Stomach smooth muscle (tissue), 2 donors: ENCODE measurements at regions not wholly inside any gene's neighbourhood (a gene's known extent, or its start where the extent isn't known, plus 50 kb on each side); places are given as distances from the start of the nearest gene placed in this dataset.

Experiments
- H3K27ac ChIP-seq: one replicate; pipeline ENCODE4 v1.7.0; 2013; ENCODE audit warnings: mild to moderate bottlenecking, low read length, inconsistent platforms
- H3K27me3 ChIP-seq, 2 donors: one replicate each; pipeline ENCODE4 v1.7.0; 2013; ENCODE audit warnings: low read length in 2 of 2; ENCODE audit not compliant: insufficient read depth in 2 of 2, control insufficient read depth in 1 of 2
- H3K36me3 ChIP-seq, 2 donors: one replicate each; pipeline ENCODE4 v1.7.0; 2013; ENCODE audit warnings: low read length in 2 of 2; ENCODE audit not compliant: control insufficient read depth in 2 of 2, insufficient read depth in 2 of 2
- H3K4me1 ChIP-seq: one replicate; pipeline ENCODE4 v1.7.0; 2013; ENCODE audit warnings: low read length; ENCODE audit not compliant: control insufficient read depth, insufficient read depth
- H3K4me3 ChIP-seq, 2 donors: one replicate each; pipeline ENCODE4 v1.7.0; 2013; ENCODE audit warnings: low read length in 2 of 2
- H3K9ac ChIP-seq, 2 donors: one replicate each; pipeline ENCODE4 v1.7.0; 2013; ENCODE audit warnings: low read length in 2 of 2, mild to moderate bottlenecking in 1 of 2
- H3K9me3 ChIP-seq, 2 donors: one replicate each; pipeline ENCODE4 v1.7.0; 2013; ENCODE audit warnings: low read length in 2 of 2; ENCODE audit not compliant: control insufficient read depth in 2 of 2
- donor health status: healthy.
- donor health status: Pancreatic carcinoma.

DNA sequence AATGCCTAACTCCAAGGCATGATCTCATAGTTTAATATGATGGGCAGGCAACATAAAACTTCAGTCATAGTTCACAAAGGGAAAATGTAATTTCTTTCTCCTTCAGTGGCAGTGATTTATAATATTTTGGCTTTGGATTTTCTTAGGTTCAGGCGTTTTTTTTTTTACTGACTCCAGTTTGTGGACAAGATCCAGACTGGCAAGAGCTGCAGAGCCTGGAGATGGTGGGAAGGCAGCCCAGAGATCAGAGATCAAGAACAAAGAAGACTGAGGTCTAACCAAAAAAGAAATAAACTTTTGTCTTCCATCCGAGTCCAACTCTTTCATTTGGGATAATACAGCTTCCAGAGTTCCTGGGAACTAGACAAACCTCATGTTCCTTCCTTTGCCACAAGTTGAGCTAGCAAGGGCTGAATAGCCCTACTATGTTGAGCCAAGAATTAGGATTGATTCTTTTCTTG lies 215.3 kb upstream of the SETBP1 start:
- H3K9me3 ChIP-seq, result no peaks in the 10 kb centered on the region
- H3K9ac ChIP-seq, result no peak overlapping the region
- H3K27ac ChIP-seq, result no peak overlapping the region

DNA sequence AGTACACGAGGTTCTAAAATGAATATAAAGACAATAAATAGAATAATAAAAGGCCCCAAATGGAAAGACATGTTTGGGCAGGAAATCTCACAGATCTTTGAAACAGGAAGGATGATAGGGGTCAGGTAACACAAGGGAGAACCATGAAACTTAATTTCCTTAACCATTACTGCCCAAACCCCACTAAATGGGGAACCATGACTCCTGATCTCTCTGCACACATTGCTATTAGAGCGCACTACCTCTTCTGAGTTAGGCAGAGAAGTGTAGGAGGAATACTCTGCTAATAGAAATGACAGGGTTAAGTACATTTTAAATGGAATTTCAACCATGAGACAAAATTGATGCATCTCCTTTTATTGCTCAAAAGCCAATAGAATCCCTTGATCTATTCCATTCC lies 213.7 kb upstream of the SETBP1 start:
- Histone ChIP-seq H3K9me3 (no peaks in the 10 kb centered on the region), H3K4me3 (no peak overlapping the region), H3K4me1 (peaks cover 4% of the 10 kb centered on the region), H3K27ac (no peak overlapping the region), H3K27me3 (no peaks in the 10 kb centered on the region), H3K9ac (no peak overlapping the region), H3K36me3 (no peaks in the 10 kb centered on the region)

More for the DNA sequence above, 215.3 kb upstream of the SETBP1 start:
- Histone ChIP-seq H3K27me3 (no peaks in the 10 kb centered on the region), H3K4me3 (no peak overlapping the region), H3K36me3 (no peaks in the 10 kb centered on the region), H3K4me1 (peaks cover 4% of the 10 kb centered on the region)

GRCh38 chr18:44467718-44468117 lies 213.0 kb upstream of the SETBP1 start:
- H3K4me3 ChIP-seq, result no peak overlapping the region
- H3K36me3 ChIP-seq, result no peaks in the 10 kb centered on the region
- H3K27me3 ChIP-seq, result no peaks in the 10 kb centered on the region
- H3K9me3 ChIP-seq, result no peaks in the 10 kb centered on the region
- no peak overlapping the region for H3K9ac ChIP-seq
- H3K4me1 ChIP-seq, result peaks cover 4% of the 10 kb centered on the region
- H3K27ac ChIP-seq, result no peak overlapping the region

DNA sequence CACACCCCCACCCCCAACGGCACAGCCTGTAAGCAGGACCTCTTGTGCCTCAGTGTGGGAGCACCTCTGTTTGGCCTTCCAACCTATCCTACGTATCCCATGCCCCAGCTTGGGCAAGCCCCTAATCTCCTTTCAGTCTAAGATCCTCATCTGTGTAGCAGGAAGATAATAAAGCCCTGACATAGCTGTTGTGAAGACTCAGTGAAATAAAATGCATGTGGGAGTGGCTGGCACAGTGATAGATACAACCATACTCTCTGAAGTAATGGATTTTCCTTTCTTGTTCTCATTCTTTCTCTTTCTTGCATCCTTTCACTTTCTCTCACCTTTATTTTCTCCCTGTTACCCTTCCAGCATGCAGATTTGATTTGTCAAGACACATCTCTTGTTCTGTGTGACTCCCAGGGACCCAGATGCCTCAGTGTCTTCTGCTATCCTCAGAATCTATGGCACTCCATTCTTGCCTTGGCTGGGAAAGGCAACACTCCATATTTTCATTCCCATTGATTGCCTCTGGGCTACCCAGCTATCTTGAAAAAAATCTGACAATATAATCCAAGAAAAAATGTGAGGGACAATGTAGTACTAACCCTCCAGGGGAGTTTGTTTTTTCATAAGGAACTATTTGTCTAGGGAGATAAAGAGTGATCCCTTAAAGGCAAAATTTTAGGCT lies 207.2 kb upstream of the SETBP1 start:
- H3K27me3 ChIP-seq, result no peaks in the 10 kb centered on the region

GRCh38 chr18:44474067-44474411 lies 206.6 kb upstream of the SETBP1 start:
- no peak overlapping the region for H3K27ac ChIP-seq
- H3K4me1 ChIP-seq, result no peaks in the 10 kb centered on the region

More for the DNA sequence above, 207.2 kb upstream of the SETBP1 start:
- Histone ChIP-seq H3K9ac (no peak overlapping the region), H3K27ac (no peak overlapping the region), H3K4me3 (no peak overlapping the region), H3K9me3 (no peaks in the 10 kb centered on the region), H3K4me1 (no peaks in the 10 kb centered on the region), H3K36me3 (no peaks in the 10 kb centered on the region)

GRCh38 chr18:44474591-44474990 lies 206.1 kb upstream of the SETBP1 start:
- Histone ChIP-seq H3K36me3 (no peaks in the 10 kb centered on the region), H3K9me3 (peaks cover 0 to 2% of the 10 kb centered on the region in 2 donors), H3K27ac (no peak overlapping the region), H3K9ac (no peak overlapping the region), H3K4me1 (no peaks in the 10 kb centered on the region), H3K27me3 (no peaks in the 10 kb centered on the region), H3K4me3 (no peak overlapping the region)

More at GRCh38 chr18:44474067-44474411, 206.6 kb upstream of the SETBP1 start:
- H3K9ac ChIP-seq, result no peak overlapping the region
- H3K4me3 ChIP-seq, result no peak overlapping the region
- H3K27me3 ChIP-seq, result no peaks in the 10 kb centered on the region
- no peaks in the 10 kb centered on the region for H3K9me3 ChIP-seq
- no peaks in the 10 kb centered on the region for H3K36me3 ChIP-seq

DNA sequence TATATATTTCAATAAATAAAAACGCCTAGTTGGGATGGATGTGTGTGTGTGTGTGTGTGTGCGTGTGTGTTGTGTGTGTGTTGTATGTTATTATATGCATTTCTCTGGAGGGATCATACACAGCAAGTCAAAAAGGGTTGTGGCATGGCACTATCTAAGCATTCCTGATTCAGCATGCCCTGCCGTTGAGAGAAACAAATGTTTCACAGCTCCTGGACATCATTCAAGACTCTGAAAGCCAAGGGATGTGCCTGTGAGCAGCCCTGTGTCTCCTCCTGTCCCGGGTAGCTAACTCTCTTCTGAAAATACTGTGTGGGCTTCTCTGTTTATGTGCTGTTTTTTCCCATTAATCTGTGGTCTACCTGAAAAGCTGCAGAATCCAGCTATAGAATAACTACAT lies 197.9 kb upstream of the SETBP1 start:
- H3K27ac ChIP-seq, result no peak overlapping the region
- H3K36me3 ChIP-seq, result no peaks in the 10 kb centered on the region
- H3K4me3 ChIP-seq, result no peak overlapping the region
- peaks cover 0 to 3% of the 10 kb centered on the region in 2 donors for H3K9me3 ChIP-seq
- H3K4me1 ChIP-seq, result no peaks in the 10 kb centered on the region
- no peak overlapping the region for H3K9ac ChIP-seq
- H3K27me3 ChIP-seq, result no peaks in the 10 kb centered on the region

GRCh38 chr18:44495151-44495550 lies 185.5 kb upstream of the SETBP1 start:
- H3K36me3 ChIP-seq, result no peaks in the 10 kb centered on the region
- H3K27me3 ChIP-seq, result no peaks in the 10 kb centered on the region
- peaks cover 11% of the 10 kb centered on the region for H3K4me1 ChIP-seq
- no peak overlapping the region for H3K9ac ChIP-seq
- H3K9me3 ChIP-seq, result no peaks in the 10 kb centered on the region
- no peak overlapping the region for H3K27ac ChIP-seq
- H3K4me3 ChIP-seq, result no peak overlapping the region

DNA sequence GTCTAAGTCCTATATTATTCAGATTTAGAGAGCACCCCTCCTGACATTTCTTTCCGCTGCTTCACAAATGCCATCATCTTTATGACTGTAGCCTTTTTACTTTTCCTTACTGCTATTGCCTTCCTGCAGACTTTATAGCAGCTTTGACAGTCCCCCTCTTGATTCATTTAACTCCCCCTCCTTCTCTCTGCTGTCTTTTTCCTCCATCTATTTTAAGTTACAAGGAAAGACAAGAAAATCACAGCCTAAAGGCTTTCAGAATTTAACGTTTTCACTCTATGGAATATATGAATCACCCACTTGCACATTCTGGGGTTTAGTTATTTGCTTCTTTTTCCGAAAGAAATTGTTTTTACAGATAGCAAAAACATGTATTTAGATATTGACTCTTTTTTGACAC lies 183.4 kb upstream of the SETBP1 start:
- Histone ChIP-seq H3K9ac (no peak overlapping the region), H3K4me3 (no peak overlapping the region), H3K9me3 (no peaks in the 10 kb centered on the region), H3K36me3 (no peaks in the 10 kb centered on the region), H3K4me1 (peaks cover 11% of the 10 kb centered on the region), H3K27me3 (no peaks in the 10 kb centered on the region), H3K27ac (no peak overlapping the region)

DNA sequence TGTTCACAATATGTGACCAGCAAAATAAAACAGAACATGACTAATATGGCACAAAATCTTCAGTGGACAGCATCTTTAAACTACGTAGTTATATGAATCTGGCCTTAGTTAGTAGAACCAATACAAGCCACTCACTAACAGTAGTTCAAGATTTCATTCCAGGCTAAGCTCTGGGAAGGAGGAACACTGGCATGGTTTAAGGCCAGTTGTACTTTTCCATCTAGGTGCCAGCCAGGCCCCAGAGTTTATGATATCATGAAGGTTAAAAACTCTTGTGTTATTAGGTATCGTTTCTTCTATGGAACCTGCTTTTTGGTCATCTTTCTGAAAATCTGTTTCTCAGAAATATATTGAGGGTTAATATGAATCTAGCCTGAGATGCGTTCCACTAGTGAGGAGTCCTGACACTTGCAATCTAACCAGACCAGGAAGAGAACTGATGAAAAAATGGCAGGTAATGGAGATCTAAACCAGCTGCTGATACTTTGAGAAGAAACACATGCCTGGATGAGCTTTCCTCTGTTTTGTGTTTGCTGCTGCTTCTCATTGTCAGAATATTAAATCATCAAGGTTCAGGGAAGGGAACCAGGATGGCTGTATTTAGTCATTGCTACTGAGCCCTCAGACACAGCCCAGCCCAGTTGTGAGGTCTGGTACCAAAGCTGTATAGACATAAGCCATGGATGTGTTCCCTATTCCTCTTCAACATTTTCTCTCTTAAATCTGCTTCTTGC lies 182.8 kb upstream of the SETBP1 start:
- Histone ChIP-seq H3K36me3 (no peaks in the 10 kb centered on the region), H3K9ac (no peak overlapping the region), H3K27me3 (no peaks in the 10 kb centered on the region), H3K4me1 (peaks cover 11% of the 10 kb centered on the region), H3K9me3 (no peaks in the 10 kb centered on the region), H3K27ac (peak overlapping the region; percentile 12), H3K4me3 (no peak overlapping the region)
